ENCODE measurements at regions not wholly inside any gene's neighbourhood (a gene's known extent, or its start where the extent isn't known, plus 50 kb on each side); places are given as distances from the start of the nearest gene placed in this dataset.

DNA sequence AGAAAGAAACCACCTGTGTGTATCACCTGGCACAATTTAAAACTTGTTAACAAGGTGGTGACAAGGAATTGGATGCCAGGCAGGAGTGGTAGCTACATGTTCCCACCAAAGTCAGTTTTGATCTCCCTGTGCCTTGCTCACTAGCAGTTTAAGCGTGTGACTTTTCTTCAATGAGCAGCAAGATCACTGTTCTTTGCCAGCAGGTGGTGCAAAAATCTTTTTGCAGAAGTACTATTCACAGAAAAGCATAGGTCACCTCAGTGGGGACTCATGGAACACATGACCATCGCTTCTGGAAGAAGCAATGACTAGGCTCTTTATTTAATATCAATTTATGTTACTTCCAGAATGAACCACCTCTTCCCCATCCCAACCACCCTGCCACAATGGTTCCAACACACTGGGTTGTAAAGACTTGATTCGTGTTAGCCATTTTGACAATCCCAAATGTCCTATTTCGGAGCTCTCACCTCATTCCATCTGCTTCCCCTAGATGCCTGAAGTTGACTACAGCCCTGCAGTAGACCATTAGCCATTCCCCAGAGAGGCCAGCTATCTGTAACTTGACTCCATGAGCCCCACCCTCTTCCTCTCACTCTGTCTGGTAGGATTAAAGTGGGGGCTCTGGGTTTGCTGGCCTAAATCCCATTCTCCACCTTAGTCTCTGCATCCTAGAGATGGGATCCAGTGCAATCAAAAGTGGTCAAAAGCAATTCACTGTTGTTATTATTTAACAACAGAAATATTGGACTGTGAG lies 59.1 kb upstream of the TNFRSF19 start:
- Histone ChIP-seq H3K27me3 (ENCODE audit: insufficient read depth, low read length) (no peaks in the 10 kb centered on the region), H3T11ph (ENCODE audit: low read length) (no peak overlapping the region), H4K5ac (ENCODE audit: insufficient read length, low read depth, low read length) (no peak overlapping the region), H2BK15ac (ENCODE audit: low read depth, low read length) (no peak overlapping the region), H2BK20ac (ENCODE audit: low read depth, low read length, poor library complexity, severe bottlenecking) (no peak overlapping the region), H2BK12ac (ENCODE audit: insufficient read length, low read depth, low read length) (no peak overlapping the region), H4K20me1 (ENCODE audit: control insufficient read depth, insufficient read depth, insufficient read length) (no peaks in the 10 kb centered on the region), H3K14ac (ENCODE audit: insufficient read depth, low read length) (no peak overlapping the region), H2AK5ac (ENCODE audit: insufficient read length, low read length) (no peak overlapping the region), H4K8ac (replicated peaks; ENCODE audit: insufficient read length, low read depth, low read length) (no peak overlapping the region), H3K79me1 (ENCODE audit: insufficient read depth, low read depth, low read length, poor library complexity, severe bottlenecking) (no peaks in the 10 kb centered on the region), H3K9ac (ENCODE audit: extremely low read depth, insufficient read length, low read length) (no peak overlapping the region), H2BK120ac (ENCODE audit: low read depth, low read length, poor library complexity, severe bottlenecking) (no peak overlapping the region), H3K4ac (ENCODE audit: low read depth, low read length) (no peak overlapping the region), H3K4me2 (ENCODE audit: insufficient read depth, insufficient read length, low read length) (no peak overlapping the region), H3K23ac (ENCODE audit: insufficient read length, low read depth, low read length) (no peak overlapping the region), H3K18ac (ENCODE audit: insufficient read length, low read depth, low read length) (no peak overlapping the region), H3K56ac (ENCODE audit: insufficient read length, low read depth, low read length) (no peak overlapping the region), H2AFZ (ENCODE audit: low read length) (peak overlapping the region; percentile 53), H4K91ac (ENCODE audit: insufficient read length, low read depth, low read length) (no peak overlapping the region), H3K79me2 (ENCODE audit: insufficient read depth, low read length) (no peaks in the 10 kb centered on the region), H3K27ac (ENCODE audit: insufficient read length, low read depth, low read length) (no peak overlapping the region), H3K9me3 (ENCODE audit: control insufficient read depth, low read depth, low read length) (no peaks in the 10 kb centered on the region), H3K4me1 (ENCODE audit: insufficient read depth, low read length) (0 out of 2 replicates have a peak, but pooled peaks cover 4% of the 10 kb centered on the region), H2BK5ac (ENCODE audit: insufficient read length, low read length) (no peak overlapping the region), H3K23me2 (ENCODE audit: insufficient read length, low read depth, low read length, poor library complexity, severe bottlenecking) (no peaks in the 10 kb centered on the region)
- no CpG with 5 or more reads among the region's 4 CpGs for whole genome bisulfite sequencing (ENCODE audit: extremely low coverage, insufficient read length, low lambda C conversion rate)
- no peaks in the 10 kb centered on the region for H3K9me3 Mint-ChIP-seq
- TF ChIP-seq, protein P1, sequence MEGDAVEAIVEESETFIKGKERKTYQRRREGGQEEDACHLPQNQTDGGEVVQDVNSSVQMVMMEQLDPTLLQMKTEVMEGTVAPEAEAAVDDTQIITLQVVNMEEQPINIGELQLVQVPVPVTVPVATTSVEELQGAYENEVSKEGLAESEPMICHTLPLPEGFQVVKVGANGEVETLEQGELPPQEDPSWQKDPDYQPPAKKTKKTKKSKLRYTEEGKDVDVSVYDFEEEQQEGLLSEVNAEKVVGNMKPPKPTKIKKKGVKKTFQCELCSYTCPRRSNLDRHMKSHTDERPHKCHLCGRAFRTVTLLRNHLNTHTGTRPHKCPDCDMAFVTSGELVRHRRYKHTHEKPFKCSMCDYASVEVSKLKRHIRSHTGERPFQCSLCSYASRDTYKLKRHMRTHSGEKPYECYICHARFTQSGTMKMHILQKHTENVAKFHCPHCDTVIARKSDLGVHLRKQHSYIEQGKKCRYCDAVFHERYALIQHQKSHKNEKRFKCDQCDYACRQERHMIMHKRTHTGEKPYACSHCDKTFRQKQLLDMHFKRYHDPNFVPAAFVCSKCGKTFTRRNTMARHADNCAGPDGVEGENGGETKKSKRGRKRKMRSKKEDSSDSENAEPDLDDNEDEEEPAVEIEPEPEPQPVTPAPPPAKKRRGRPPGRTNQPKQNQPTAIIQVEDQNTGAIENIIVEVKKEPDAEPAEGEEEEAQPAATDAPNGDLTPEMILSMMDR (conservative IDR thresholded peaks at IDR 0.05): no peak
- H3K36me3 Mint-ChIP-seq (ENCODE audit: insufficient read depth in 1 of 3, low read depth in 3 of 3): no peaks in the 10 kb centered on the region
- no peaks in the 10 kb centered on the region; the same call in 1 of the 2 replicates for H3K27me3 Mint-ChIP-seq (ENCODE audit: low read depth)
- DNase-seq: no peak
- H3K27ac Mint-ChIP-seq: no peak overlapping the region
- no peak overlapping the region for H3K4me3 Mint-ChIP-seq
- H3K4me1 Mint-ChIP-seq: peaks cover 32 to 34% of the 10 kb centered on the region in 2 experiments

Data from H9 (cell line).